Keratinocyte (primary cell): ENCODE measurements at regions not wholly inside any gene's neighbourhood (a gene's known extent, or its start where the extent isn't known, plus 50 kb on each side); places are given as distances from the start of the nearest gene placed in this dataset.

Experiments used
- DNase-seq: peaks from one replicate; pipeline ENCODE4 v3.0.0-alpha.2; 2011; ENCODE audit warnings: low read depth, missing footprints, low spot score
- FAIRE-seq: peaks from 2 replicates; lab custom pipeline; 2011; peaks lifted over from hg19 to GRCh38; lab: Jason Lieb, UNC
- H2AFZ ChIP-seq: 2 replicates; pipeline ENCODE4 v1.6.0; 2012; ENCODE audit warnings: low read length, control low read depth, inconsistent platforms; ENCODE audit not compliant: control insufficient read depth
- H3K27ac ChIP-seq: 2 replicates; pipeline ENCODE4 v1.5.1; 2011; ENCODE audit warnings: low read length; ENCODE audit not compliant: control insufficient read depth, insufficient read depth
- H3K27me3 ChIP-seq: 3 replicates; pipeline ENCODE4 v1.6.0; 2011; ENCODE audit warnings: low read length; ENCODE audit not compliant: control insufficient read depth, insufficient read depth; ENCODE audit errors: extremely low read depth
- H3K36me3 ChIP-seq, 2 experiments: 2 replicates in 1 of 2; 3 replicates in 1 of 2; pipeline ENCODE4 v1.5.1; 2011; ENCODE audit warnings: low read length in 2 of 2, mild to moderate bottlenecking in 1 of 2; ENCODE audit not compliant: control insufficient read depth in 2 of 2, insufficient read depth in 2 of 2; ENCODE audit errors: extremely low read depth in 1 of 2
- H3K4me1 ChIP-seq: 3 replicates; pipeline ENCODE4 v1.5.1; 2011; ENCODE audit warnings: low read length; ENCODE audit not compliant: control insufficient read depth, insufficient read depth; ENCODE audit errors: extremely low read depth
- H3K4me2 ChIP-seq: 3 replicates; pipeline ENCODE4 v1.6.0; 2011; ENCODE audit warnings: low read depth, low read length; ENCODE audit not compliant: control insufficient read depth, insufficient read depth; ENCODE audit errors: extremely low read depth
- H3K4me3 ChIP-seq, 3 experiments: fragments of 200-600 bp in 1 of 3; sonication (generic) in 1 of 3; 2 replicates in 2 of 3; 3 replicates in 1 of 3; pipeline ENCODE4 v1.5.1; 2011 to 2016; ENCODE audit warnings: low read length in 3 of 3, mild to moderate bottlenecking in 3 of 3, control low read depth in 2 of 3, inconsistent platforms in 1 of 3, low read depth in 1 of 3, mixed read lengths in 1 of 3, mixed run types in 1 of 3, moderate library complexity in 1 of 3; ENCODE audit not compliant: control insufficient read depth in 2 of 3, insufficient read depth in 2 of 3; ENCODE audit errors: extremely low read depth in 1 of 3
- H3K79me2 ChIP-seq: 2 replicates; pipeline ENCODE4 v1.6.0; 2012; ENCODE audit warnings: low read length; ENCODE audit not compliant: control insufficient read depth, insufficient read depth
- H3K9ac ChIP-seq: 3 replicates; pipeline ENCODE4 v1.6.0; 2011; ENCODE audit warnings: low read length; ENCODE audit not compliant: control insufficient read depth, insufficient read depth; ENCODE audit errors: extremely low read depth
- H3K9me1 ChIP-seq: 3 replicates; pipeline ENCODE4 v1.6.0; 2011; ENCODE audit warnings: low read length; ENCODE audit not compliant: control insufficient read depth, insufficient read depth; ENCODE audit errors: extremely low read depth
- H3K9me3 ChIP-seq: 2 replicates; pipeline ENCODE4 v1.5.1; 2012; ENCODE audit warnings: low read depth, low read length; ENCODE audit not compliant: control insufficient read depth
- H4K20me1 ChIP-seq: 3 replicates; pipeline ENCODE4 v1.6.0; 2011; ENCODE audit warnings: low read length; ENCODE audit not compliant: control insufficient read depth, insufficient read depth; ENCODE audit errors: extremely low read depth
- CTCF ChIP-seq, 3 experiments: IDR thresholded peaks in 1 of 3; conservative IDR thresholded peaks in 1 of 3; optimal IDR thresholded peaks in 1 of 3; 2 replicates in 2 of 3; 3 replicates in 1 of 3; pipeline versions ENCODE3 to v1.5.1; 2011; ENCODE audit warnings: low read length in 3 of 3, mild to moderate bottlenecking in 3 of 3, moderate library complexity in 2 of 3, control low read depth in 1 of 3, inconsistent platforms in 1 of 3; ENCODE audit not compliant: insufficient read depth in 2 of 3; ENCODE audit errors: extremely low read depth in 1 of 3
- EZH2 ChIP-seq: IDR thresholded peaks from one replicate; pipeline ENCODE4 v1.6.1; 2012; ENCODE audit warnings: inconsistent platforms, mild to moderate bottlenecking, low read length, moderate library complexity
- dilution Hi-C: fragments of 300-500 bp; cut with MboI; formaldehyde crosslinking; loops from one replicate; pipeline ENCODE4 v1.7.0; 2020; ENCODE audit warnings: low sequenced_read_pairs; ENCODE audit not compliant: extremely low pct_ligation_motif_present

GRCh38 chr4:154004016-154004415 lies 215.1 kb upstream of the SFRP2 start:
- no peak overlapping the region for H3K4me2 ChIP-seq
- TF ChIP-seq CTCF (optimal IDR thresholded peaks at IDR 0.05 in 1 of 3, IDR thresholded peaks at IDR 0.05 in 1 of 3, conservative IDR thresholded peaks at IDR 0.05 in 1 of 3; ENCODE audit: extremely low read depth in 1 of 3, insufficient read depth in 2 of 3, low read length in 3 of 3) (no peak), EZH2 (no peak)
- H3K79me2 ChIP-seq = no peaks in the 10 kb centered on the region
- H3K4me1 ChIP-seq = no peaks in the 10 kb centered on the region
- H3K9me1 ChIP-seq = no peaks in the 10 kb centered on the region
- H3K9ac ChIP-seq = no peak overlapping the region
- H4K20me1 ChIP-seq = no peaks in the 10 kb centered on the region
- FAIRE-seq (no peak), DNase-seq (no peak)
- H3K4me3 ChIP-seq = no peak overlapping the region
- H3K9me3 ChIP-seq = no peaks in the 10 kb centered on the region
- dilution Hi-C loops = no loop called here
- H3K27ac ChIP-seq = no peak overlapping the region
- H3K27me3 ChIP-seq = no peaks in the 10 kb centered on the region
- H3K36me3 ChIP-seq = no peaks in the 10 kb centered on the region
- H2AFZ ChIP-seq = no peak overlapping the region

GRCh38 chr4:154003378-154003777 lies 214.5 kb upstream of the SFRP2 start:
- H2AFZ ChIP-seq = no peak overlapping the region
- no peaks in the 10 kb centered on the region for H3K36me3 ChIP-seq
- no peaks in the 10 kb centered on the region for H3K9me3 ChIP-seq
- no peaks in the 10 kb centered on the region for H3K4me1 ChIP-seq
- H3K9me1 ChIP-seq = no peaks in the 10 kb centered on the region
- H3K4me3 ChIP-seq = no peak overlapping the region
- no peak overlapping the region for H3K9ac ChIP-seq
- FAIRE-seq (no peak), DNase-seq (no peak)
- H3K27ac ChIP-seq = no peak overlapping the region
- no peak overlapping the region for H3K4me2 ChIP-seq
- TF ChIP-seq CTCF (optimal IDR thresholded peaks at IDR 0.05 in 1 of 3, IDR thresholded peaks at IDR 0.05 in 1 of 3, conservative IDR thresholded peaks at IDR 0.05 in 1 of 3; ENCODE audit: extremely low read depth in 1 of 3, insufficient read depth in 2 of 3, low read length in 3 of 3) (no peak), EZH2 (no peak)
- dilution Hi-C loops = no loop called here
- H3K79me2 ChIP-seq = no peaks in the 10 kb centered on the region
- H3K27me3 ChIP-seq = no peaks in the 10 kb centered on the region
- no peaks in the 10 kb centered on the region for H4K20me1 ChIP-seq
